Suprapubic skin (tissue), 4 donors: ENCODE measurements at regions not wholly inside any gene's neighbourhood (a gene's known extent, or its start where the extent isn't known, plus 50 kb on each side); places are given as distances from the start of the nearest gene placed in this dataset.

Experiments
- CTCF ChIP-seq, 2 donors: fragments of 200-600 bp in 1 of 2; fragments of 450-650 bp in 1 of 2; sonication (generic) in 1 of 2; IDR thresholded peaks; one replicate each; pipeline ENCODE4 v1.5.1; 2016 to 2019; ENCODE audit warnings: antibody characterized with exemption in 2 of 2, mild to moderate bottlenecking in 1 of 2, moderate library complexity in 1 of 2
- EP300 ChIP-seq: sonication (generic); formaldehyde crosslinking; IDR thresholded peaks from one replicate; pipeline ENCODE4 v1.6.1; 2017; ENCODE audit warnings: antibody characterized with exemption
- POLR2A ChIP-seq, 2 donors: fragments of 450-650 bp; IDR thresholded peaks; one replicate each; pipeline ENCODE4 v1.6.1; 2017; ENCODE audit warnings: antibody characterized with exemption in 2 of 2, mild to moderate bottlenecking in 2 of 2, moderate library complexity in 2 of 2
- POLR2AphosphoS5 ChIP-seq, 3 donors: sonication (generic); formaldehyde crosslinking; IDR thresholded peaks; one replicate each; pipeline ENCODE4 v1.6.1; 2017; ENCODE audit warnings: antibody characterized with exemption in 3 of 3

DNA sequence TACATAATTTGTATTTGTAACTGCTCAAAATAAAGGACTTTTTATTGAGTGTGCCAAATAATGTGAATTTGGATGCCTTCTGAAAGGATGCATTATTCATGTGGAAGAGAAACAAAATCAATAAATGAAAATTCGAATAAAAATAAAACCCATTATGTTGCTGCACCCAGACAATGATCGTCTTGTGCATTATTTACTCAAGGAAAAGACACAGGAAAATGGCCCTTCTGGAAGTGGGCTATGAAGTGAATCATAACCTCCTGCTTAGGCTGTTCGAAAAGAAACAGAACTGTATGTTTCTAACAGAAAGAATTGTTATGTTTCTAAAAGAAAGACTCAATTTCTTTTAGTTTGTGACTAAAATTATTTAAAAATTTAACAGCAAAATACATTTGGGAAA, 168.9 kb upstream of the NFIB start:
- no peak for TF ChIP-seq EP300
- no peak for TF ChIP-seq CTCF (IDR thresholded peaks at IDR 0.05)
- TF ChIP-seq POLR2AphosphoS5 (IDR thresholded peaks at IDR 0.05): no peak
- TF ChIP-seq POLR2A (IDR thresholded peaks at IDR 0.05): no peak
